HG03175 (cell line): ENCODE measurements at regions not wholly inside any gene's neighbourhood (a gene's known extent, or its start where the extent isn't known, plus 50 kb on each side); places are given as distances from the start of the nearest gene placed in this dataset.

Experiments used
- ATAC-seq: cut with Tn5 transposase; IDR thresholded peaks from one replicate; pipeline ENCODE4 v1.9.1; 2021; ENCODE audit warnings: mild to moderate bottlenecking, moderate library complexity; ENCODE audit not compliant: unreplicated experiment

DNA sequence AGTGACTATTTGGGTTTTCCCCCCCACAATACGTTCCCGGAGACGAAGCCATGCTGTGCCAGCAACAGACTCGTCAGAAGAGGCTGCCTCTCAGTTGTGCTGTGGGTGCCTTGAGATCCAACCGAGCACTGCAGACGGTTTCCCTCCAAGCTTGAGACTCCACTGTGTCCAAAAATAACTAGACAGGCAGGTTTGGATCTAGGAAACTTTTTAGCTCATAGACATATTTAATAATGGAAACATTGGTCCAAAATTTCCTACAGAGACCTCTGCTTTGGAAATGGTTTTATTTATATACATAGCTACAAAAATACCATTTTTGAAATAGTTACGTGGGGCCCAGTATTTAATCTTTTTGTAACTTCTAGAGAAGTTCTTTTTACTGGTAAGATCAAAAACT, 63.1 kb upstream of the SPATS2L start:
- no peak for ATAC-seq

DNA sequence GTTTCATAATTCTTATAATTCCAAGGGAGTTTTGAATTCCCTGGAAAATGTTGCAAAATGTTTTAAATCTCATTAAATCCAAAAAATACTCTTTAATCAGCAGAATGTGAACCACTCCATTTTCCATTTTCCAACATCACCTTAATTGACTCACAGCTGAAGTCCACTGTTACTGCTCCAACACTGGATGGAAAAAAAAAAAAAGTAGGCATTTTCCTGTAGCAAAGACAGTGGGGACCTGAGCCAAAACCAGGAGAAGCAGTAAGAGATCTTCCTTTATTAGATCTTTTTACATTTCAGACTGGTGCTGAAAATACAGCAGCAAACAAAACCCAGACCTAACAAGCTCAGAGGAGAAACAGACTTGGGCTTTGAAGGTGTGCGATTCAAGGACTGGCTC, 62.4 kb upstream of the SPATS2L start:
- no peak for ATAC-seq

DNA sequence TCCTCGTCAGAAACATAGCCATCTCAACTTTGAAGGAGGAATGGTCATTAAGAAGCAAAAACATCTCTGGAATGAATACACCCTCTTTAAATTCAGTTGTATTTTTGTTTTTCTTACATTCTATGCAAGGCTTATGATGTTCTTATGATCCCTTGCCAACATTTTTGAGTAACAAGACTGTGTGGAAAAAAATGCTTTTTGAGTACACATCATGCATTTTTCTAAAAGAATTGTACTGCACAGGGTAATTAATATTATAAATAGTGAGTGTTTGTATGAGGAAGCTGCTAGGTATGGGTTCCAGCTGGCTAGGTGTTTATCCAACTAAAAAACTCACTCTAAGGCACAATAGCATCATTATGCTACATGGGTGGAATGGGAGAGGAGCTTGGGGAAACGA, 59.0 kb upstream of the SPATS2L start:
- ATAC-seq = no peak

DNA sequence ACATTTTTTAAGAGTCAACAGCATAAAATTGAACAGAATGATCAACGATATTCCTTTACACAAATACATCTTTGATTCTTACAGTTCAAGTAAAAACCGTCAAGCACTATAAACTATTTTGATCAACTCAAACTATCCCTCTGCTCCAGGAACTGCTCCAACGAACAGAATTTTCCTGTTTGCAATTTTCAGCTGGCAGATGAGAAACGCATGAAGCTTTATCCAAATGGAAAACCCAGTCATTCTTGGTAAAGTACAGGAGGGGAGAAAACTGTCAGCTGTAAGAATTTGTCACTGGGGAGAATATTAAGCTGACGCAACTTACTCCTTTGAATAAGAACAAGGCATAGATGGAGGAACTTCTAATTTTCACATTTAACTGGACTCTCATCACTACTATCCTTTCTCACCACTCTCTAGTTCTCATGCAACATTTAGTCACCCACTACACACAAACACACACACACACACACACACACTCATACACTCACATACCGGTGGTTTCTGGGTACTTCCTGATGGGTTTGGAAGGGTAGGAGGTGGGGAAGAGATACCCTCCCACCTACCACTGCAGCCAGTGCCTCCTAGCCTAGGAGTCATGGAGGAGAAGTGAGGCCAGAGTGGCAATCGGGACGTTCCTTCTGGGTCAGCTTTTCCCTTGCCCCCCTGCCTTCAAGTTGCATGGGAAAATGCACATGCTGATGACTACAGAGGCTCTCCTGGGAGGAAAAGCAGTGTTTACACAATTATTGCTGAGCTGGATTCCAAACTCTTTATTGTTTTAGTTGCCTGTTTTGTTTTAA, 54.0 kb upstream of the SPATS2L start:
- ATAC-seq = no peak

- ATAC-seq = no peak
Observed at GRCh38 chr2:200253639-200254038, 52.9 kb upstream of the SPATS2L start.

DNA sequence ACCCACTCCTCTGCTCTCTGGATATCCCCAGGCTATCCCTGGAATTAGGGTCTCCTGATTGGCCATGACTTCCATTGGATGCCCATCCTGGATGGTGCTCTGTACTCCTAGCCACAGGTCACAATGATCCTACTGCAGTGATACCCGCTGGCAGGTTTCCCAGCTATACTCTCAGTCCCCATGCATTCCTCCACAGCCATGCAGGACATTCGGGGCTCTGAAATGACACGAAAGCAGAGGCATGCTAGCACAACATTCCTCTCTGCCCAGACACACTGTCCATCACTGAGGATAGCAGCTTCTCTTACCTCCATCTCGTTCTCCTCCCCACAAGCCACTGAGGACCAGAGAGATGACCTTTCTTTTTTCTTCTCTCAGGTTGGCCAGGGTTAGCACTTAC, 51.7 kb upstream of the SPATS2L start:
- no peak for ATAC-seq

- no peak for ATAC-seq
Observed at GRCh38 chr2:200255549-200255948, 50.9 kb upstream of the SPATS2L start.
